GM18861 (cell line): ENCODE measurements at regions not wholly inside any gene's neighbourhood (a gene's known extent, or its start where the extent isn't known, plus 50 kb on each side); places are given as distances from the start of the nearest gene placed in this dataset.
A peak's percentile ranks its signal among the peaks of the same experiment; 100 is the strongest.

Experiments
- ATAC-seq: cut with Tn5 transposase; IDR thresholded peaks from one replicate; pipeline ENCODE4 v1.9.1; 2021; ENCODE audit not compliant: unreplicated experiment

GRCh38 chr13:26942184-26942583 lies 181.6 kb upstream of the GPR12 start:
- ATAC-seq: no peak

- ATAC-seq: no peak
Measured at GRCh38 chr13:26941345-26942174, 181.0 kb upstream of the GPR12 start.

GRCh38 chr13:26934096-26934495 lies 173.5 kb upstream of the GPR12 start:
- no peak for ATAC-seq

GRCh38 chr13:26932465-26932864 lies 171.9 kb upstream of the GPR12 start:
- no peak for ATAC-seq

- ATAC-seq: no peak
Measured at GRCh38 chr13:26929971-26930730, 169.6 kb upstream of the GPR12 start.

GRCh38 chr13:26927511-26927910 lies 166.9 kb upstream of the GPR12 start:
- no peak for ATAC-seq

GRCh38 chr13:26926371-26926770 lies 165.8 kb upstream of the GPR12 start:
- no peak for ATAC-seq

GRCh38 chr13:26923824-26924605 lies 163.4 kb upstream of the GPR12 start:
- ATAC-seq: no peak

GRCh38 chr13:26921918-26922317 lies 161.3 kb upstream of the GPR12 start:
- no peak for ATAC-seq

GRCh38 chr13:26920614-26921355 lies 160.2 kb upstream of the GPR12 start:
- ATAC-seq: no peak

GRCh38 chr13:26919732-26920131 lies 159.1 kb upstream of the GPR12 start:
- no peak for ATAC-seq

GRCh38 chr13:26919311-26919710 lies 158.7 kb upstream of the GPR12 start:
- no peak for ATAC-seq

GRCh38 chr13:26914624-26915023 lies 154.0 kb upstream of the GPR12 start:
- peak; percentile 57 for ATAC-seq

- no peak for ATAC-seq
Measured at GRCh38 chr13:26914148-26914547, 153.6 kb upstream of the GPR12 start.

- no peak for ATAC-seq
Measured at GRCh38 chr13:26910754-26911465, 150.3 kb upstream of the GPR12 start.

- ATAC-seq: no peak
Measured at GRCh38 chr13:26909477-26909876, 148.9 kb upstream of the GPR12 start.

GRCh38 chr13:26908126-26908525 lies 147.5 kb upstream of the GPR12 start:
- no peak for ATAC-seq

GRCh38 chr13:26899202-26899601 lies 138.6 kb upstream of the GPR12 start:
- no peak for ATAC-seq

- no peak for ATAC-seq
Measured at GRCh38 chr13:26897706-26898550, 137.3 kb upstream of the GPR12 start.
